NCI-H187 (cell line): ENCODE measurements at regions not wholly inside any gene's neighbourhood (a gene's known extent, or its start where the extent isn't known, plus 50 kb on each side); places are given as distances from the start of the nearest gene placed in this dataset.

ENCODE experiments used
- DNase-seq, 2 experiments: peaks; one replicate each; lab custom pipeline; 2025; lab: John Stamatoyannopoulos, UW

DNA sequence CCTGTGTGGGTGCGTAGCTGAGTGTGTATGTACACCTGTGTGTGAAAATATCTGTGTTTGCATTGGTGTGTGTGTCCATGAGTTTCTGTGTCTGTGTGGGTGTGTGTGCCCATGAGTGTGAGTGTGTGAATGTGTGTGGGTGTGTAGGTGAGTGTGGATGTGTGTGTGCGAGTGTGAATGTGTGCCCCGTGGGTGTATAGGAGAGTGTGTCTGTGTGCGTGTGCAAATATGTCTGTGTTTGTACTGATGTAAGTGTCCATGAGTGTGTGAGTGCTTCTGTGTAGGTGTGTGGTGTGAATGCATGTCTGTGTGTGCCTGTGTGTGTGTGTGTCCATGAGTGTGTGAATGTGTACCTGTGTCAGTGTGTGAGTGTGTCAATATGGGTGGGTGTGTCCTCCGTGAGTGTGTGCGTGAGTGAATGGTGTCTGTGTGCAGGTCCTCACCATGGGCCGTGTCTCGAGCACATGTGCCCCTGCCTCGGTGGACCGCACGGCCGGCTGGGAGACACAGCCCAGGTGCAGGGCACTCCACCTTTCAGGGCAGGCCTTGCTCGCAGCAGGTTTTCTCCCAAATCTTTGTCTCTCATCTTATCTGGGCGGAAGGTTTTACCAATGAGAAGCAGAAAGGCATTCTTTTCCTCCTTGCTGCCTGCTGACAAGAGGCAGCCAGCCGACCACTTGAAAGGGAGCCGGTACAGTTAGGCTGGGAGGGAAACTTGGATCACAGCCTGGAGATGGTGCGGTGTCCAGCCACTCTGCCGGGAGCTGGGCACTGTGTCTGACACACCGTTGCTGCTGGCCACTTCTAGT, 107.1 kb upstream of the FAM20C start:
- no peak for DNase-seq

DNA sequence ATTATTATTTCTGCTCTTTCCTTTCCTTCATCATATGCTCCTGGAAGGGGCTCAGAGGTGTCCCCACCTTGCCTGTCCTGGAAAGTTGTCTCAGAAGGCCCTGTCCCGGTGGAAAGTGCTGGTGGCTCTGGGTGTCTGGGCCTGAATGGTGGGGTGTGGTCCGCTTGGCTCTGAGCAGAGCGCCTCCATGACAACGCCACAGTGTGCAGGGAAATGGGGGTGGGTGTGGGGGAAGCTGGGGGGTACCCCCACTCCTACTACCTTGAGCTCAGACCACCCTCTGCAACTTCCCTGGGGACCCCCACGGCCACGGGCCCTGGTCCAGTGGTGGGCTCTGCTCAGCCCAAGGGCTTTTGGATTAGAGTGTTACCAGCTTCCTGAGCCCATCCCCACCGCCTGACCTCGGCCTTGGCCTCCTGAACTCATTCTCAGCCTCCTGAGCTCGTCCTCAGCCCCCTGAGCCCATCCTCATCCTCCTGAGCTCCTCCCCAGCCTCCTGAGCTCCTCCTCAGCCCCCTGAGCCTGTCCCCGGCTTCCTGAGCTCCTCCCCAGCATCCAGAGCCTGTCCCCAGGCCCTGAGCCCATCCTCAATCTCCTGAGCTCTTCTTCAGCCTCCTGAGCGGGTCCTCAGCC, 106.4 kb upstream of the FAM20C start:
- no peak for DNase-seq

DNA sequence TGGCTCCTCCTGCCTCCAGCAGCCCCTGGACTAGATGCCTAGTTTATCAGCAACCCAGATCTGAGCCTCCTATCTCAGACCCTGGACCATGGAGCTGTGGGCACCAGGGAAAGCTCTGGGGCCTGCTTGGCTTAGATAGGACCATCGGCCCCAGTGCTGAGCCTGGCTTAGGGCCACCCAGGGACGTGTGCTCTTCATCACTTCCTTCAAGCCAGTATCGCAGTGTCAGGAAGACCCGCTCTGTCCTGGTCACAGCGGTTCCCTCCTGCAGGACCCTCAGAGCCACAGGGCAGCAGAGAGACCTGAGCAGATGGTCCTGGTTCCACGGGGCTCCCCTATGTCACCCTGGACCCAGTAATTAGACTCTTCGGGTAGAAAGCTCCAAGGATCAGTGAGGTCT, 105.7 kb upstream of the FAM20C start:
- DNase-seq: no peak

DNA sequence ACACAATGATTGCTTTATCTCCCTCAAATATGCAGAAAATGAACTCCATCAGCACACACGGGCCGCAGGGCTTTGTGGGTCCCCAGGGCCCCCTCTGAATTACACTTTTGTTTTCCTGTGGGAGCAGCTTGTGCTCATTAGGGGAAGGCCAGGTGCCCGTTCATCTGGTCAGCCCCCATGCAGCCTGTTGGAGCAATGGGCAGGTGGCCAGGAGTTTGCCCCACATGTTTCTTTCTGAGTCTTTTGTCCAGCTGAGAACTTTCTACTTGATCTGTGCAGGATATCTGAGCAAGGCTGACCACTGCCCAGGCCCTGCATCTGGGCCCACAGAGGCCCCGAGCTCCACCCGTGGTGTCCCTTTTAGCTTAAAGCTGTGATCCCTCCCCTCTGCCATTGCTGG, 105.3 kb upstream of the FAM20C start:
- DNase-seq: no peak

DNA sequence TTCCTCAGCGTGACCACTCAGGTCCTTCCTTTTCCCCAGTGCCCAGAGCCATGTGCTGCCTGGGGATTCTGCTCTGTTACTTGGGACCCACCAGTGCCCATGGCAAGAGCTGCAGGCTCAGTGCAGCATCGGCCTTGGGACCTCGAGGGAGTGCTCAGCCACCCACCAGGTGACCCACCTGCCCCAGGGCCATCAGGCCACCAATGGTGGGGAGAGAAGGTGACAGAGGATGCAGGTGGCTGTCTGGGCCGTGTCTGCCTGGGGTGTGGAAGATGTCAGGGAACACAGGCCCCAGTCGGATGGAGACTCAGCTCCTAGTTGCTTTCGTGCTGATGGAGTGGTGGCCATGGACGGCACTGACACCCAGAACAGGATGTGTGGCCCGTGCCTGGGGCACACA, 104.7 kb upstream of the FAM20C start:
- no peak for DNase-seq

DNA sequence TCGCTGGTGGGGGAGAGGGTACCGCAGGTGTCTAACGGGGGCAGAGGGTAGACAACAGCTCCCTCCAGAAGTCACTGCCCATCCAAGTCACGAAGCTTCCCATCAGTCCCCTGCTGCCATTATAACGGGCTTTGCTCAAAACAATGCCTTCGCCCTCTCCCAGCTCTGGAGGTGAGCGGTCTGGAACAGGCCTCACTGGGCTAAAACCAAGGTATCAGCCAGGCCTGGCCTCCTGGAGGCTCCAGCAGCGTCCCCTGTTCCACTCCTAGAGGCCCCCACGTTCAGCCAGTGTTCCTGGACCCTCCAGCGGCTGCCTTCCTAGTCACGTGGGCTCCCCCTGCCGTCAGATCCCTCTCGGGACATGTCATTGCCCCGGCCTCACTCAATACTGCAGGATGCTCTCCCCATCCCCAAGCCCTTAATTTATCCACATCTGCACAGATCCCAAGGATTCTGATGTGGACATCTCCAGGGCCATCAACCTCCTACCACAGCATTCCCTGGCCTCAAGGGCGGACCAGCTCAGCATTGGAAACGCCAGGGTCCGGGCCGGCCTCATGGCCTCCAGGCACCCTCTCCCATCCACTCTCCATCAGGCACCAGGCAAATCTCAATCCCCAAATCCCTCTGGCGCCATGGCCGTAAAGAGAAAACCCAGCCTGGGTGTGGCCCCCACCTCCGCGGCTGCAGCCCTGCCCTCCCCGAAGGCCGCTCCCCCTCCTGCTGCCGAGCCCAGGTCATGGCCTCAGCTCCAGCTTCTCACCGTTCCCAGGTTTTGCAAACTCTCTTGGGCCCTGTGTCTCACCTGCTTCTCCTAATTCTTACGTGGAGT, 104.1 kb upstream of the FAM20C start:
- no peak for DNase-seq

DNA sequence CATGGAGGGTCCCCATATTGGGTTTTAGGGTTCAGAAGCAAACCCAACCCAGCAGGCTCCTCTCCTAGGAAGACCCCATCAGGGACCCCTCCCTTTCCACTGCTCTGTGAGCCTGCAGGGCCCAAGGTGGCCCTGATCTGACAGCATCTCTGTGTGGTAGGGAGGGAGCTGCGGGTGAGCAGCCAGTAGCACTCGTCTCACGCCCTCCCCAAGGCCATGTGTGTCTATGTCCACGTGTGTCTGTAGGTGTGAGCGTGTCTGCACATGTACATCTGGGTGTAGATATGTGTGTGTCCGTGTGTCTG, 103.5 kb upstream of the FAM20C start:
- no peak for DNase-seq

DNA sequence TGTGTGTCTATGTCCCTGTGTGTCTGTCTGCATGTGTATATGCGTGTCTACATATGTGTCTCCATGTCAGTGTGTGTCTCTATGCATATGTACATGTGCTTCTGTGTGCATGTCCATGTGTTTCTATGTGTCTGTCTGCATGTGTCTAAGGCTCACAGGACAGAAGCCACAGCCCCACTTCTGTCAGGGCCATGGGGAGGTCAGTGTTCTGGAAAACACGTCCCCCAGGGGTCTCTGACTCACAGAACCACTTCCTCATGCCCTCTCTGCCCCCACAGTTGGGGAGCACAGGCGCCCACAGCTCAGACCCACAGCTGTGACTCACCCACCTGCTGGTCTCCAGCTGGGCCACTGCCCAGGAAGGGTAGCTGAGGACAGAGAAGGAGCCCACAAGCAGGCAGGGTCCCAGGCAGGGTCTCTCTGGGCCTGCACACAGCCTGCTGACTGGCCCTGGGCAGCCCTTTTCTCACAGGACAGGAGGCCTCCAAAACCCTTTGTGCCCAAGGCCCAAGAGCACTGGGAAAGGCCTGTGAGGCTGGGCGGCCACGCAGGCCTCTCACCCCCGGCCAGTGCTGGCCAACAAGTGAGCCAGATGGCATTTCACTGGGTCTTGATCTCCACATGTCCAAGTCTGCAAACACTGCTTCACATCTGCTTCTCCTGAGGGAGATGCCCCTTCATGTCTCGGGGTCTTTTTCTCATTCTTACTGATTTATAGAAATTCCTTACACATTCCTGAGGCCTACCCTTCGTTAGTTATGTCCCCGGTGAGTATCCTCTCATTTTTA, 102.9 kb upstream of the FAM20C start:
- DNase-seq: no peak

DNA sequence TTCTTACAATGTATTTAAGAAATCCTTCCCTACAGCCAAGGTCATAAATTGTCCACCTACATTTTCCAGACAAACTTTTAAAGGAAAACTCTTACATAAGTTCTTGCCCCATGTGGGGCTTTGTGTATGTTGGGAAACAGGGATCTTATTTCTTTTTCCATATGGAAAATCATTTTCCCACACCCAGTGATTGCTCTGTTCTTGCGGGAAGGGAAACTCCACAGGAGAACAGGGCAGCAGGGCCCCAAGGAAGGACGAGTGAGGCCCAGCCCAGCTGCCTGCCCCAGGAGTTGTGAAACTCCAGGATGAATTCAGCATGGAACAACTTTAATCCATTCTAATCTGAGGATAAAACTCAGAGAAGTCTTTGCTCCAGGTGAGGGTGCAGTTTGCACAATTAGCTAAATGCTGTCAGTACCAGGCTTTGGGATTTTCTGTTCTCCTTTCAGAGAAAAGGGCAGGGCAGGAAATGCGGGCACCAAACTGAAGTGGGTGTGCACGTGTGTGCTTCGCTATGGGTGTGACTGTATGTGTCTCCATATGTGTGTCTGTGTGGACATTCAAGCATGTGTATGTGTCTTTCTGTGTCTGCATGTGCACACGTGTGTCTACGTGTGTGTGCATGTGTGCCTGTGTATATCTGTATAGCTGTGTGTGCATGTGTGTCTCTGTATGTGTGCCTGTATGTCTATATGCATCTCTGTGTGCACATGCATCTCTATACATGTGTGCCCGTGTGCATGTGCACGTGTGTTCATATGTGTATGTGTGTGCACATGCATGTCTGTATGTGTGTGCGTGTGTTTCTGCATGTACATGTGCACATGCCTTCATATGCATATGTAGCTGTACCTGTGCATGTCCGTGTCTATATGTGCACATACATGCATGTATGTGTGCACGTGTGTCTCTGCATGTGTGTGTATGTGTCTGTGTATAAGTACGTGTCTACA, 102.0 kb upstream of the FAM20C start:
- DNase-seq: no peak

DNA sequence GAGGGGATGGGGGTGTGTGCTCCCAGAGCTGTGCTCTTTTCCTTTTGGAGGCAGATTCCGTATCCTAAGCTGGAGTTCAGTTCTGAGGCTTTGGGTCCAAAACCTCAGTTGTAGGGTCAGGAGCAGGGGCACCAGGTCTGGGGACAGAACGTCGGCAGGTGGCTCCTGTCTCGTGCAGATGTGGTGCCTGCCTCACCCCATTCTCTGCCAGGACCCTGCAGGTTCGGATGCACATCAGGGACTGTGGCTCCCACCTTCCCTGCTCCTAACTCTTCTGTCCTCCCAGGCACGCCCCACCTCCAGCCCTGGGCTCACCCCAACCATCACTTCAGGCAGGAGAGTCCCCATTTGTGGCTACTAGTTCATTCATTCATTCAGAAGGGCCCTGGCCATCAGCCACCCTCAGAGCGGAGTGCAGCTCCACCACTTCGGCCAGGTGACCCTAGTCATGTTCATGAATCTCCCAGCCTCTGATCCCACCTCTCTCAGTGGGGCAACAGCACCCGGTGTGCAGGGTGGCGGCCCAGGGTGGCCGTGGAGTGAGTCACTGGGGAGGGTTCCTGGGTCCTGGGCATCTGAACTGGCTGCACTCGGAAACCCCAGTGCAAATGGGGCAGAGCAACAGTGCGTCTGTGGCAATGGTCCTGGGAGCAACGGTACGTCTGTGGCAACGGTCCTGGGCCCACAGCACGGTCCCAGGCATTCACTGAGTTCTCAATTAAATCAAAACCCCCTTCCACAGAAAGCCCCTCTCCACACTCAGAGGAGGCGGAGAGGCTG, 100.8 kb upstream of the FAM20C start:
- DNase-seq: no peak

DNA sequence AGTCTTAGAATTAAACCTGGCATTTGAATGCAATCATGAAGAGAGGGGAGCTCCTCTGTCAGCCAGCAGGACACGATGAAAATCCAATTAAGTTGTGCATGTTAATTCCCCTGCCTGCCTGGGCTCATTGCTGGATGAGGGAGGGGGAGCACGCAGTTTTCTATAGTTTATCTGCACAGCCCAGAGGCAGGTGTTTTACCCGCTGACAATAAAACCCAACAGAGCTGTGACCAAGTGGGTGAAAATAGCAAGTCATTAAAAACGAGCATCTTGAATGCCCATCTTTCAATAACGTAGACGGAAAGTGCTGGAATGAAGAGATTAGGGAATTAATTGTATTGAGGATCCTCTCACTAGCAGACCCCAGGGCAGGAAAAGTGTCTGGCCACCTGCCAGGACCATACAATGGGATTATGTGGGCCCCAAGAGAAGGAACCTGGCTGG, 100.1 kb upstream of the FAM20C start:
- DNase-seq: no peak

DNA sequence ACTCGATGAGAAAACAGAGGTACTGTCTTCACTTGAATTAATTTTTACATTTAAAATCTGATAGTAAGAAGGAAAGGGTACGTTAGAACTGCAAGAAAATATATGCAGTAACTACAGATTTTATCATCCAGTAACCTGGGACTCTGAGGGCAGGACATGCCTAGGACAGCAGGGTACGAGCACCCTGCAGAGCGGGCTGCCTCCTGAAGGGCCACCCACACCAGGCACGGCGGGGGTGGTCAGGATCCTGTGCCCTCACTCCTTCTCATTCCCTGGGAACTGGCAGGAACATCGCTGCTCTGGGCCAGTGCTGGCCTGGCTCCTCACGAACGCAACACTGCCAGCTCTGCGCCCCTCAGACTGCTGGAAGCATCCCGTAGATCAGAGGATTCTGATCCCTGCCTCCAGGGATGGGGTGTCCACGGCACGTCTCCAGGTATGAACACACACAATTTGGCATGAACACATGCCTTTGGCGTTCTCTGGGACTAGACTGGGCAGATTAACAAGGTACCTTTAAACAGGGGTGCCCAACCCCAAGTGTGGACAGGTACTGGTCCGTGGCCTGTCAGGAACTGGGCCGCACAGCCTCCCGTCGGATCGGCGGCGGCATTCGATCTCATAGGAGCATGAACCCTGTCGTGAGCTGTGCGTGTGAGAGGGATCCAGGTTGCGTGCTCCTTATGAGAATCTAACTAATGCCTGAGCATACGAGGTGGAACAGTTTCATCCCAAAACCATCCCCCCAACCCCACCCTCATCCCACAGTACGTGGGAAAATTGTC, 99.3 kb upstream of the FAM20C start:
- no peak for DNase-seq

DNA sequence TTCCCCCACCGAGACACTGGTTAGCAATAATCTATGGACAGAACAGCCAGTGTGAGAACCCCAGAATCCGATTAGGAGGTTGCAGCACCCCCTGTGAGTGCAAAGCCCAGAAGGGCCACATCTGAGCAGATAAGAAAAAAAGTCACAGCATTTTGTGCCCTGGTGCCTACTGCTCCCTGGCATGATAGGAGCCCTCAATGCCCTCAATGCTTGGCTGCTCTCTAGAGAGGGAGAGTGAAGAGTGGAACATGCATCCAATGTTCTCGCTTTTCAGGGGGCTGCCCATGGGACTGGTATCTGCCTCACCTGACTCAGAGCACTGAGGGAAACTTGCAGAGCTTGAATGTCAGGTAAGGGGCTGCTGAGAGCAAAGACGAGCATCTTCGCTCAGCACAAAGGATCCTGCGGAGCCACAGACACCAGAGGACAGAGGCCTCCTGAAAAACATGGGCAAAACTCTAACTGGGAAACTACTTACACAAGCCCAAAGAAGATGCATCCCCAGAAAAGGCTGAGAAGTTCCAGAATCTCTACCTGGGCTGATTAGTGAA, 98.0 kb upstream of the FAM20C start:
- no peak for DNase-seq

DNA sequence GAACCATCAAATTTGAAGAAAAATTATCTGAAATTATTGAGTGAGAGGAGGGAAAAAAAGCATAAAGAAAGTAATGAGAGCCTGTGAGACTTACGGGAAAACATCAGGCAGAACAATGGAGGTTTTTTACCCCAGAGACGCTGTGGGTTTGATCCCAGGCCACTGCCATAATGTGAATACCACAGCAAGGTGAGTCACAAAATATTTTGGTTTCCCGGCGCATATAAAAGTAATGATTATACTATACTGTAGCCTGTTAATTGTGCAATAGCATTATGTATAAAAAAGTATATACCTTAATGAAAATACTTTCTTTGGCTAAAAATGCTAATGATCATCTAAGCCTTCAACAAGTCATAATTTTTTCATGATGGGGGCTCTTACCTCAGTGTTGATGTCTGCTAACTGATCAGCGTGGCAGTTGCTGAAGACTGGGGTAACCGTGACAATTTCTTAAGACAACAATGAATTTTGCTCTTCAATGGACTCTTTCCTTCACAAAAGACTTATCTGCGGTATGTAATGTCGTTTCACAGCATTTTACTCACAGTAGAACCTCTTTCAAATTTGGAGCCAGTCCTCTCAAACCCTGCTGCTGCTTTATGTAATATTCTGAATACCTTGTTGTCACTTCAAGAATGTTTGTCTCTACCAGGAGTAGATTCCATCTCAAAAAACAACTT, 97.0 kb upstream of the FAM20C start:
- no peak for DNase-seq

DNA sequence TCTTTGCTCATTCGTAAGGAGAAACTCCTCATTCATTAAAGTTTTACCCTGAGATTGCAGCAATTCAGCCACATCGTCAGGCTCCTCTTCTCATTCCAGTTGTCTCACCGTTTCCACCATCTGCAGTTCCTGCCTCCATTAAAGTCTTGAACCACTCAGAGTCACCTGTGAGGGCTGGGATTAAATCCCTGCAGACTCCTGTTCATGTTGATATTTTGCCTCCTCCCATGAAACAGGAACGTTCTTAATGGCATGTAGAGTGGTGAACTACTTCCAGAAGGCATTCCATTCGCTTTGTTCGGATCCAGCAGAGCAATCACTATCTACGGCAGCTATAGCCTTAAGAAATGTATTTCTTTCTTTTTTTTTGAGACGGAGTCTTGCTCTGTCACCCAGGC, 96.5 kb upstream of the FAM20C start:
- DNase-seq: no peak

DNA sequence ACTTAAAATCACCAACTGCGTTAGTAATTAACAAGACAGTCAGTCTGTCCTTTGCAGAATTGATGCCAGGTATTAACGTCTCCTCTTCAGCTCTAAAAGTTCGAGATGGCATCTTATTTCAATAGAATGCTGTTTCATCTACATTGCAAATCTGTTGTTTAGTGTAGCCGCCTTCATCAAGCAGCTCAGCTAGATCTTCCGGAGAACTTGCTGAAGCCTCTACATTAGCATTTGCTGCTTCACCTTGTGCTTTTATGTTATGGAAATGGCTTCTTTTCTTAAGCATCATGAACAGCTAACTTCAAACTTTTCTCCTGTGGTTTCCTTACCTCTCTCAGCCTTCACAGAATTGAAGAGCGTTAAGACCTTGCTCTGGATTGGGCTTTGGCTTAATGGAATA, 95.5 kb upstream of the FAM20C start:
- DNase-seq: no peak

DNA sequence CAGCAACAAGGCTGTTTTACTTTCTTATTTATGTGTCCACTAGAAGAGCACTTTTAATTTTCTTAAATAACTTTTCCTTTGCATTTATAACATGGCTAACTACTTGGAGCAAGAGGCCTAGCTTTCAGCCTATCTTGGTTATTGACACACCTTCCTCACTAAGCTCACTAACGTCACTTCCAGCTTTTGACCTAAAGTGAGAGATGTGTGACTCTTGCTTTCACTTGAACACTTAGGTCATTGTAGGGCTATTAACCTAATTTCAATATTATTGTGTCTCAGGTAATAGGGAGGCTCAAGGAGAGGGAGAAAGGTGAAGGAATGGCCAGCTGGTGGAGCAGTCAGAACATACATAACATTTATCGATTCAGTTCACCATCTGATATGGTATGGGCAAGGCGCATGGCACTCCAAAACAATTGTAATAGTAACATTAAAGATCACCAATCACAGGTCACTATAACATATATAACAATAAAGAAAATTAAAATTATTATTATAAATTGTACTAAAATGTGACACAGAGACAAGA, 95.0 kb upstream of the FAM20C start:
- DNase-seq: no peak
